Stimulated activated CD4-positive, alpha-beta T cell treated with anti-CD3 and anti-CD28 coated beads, Interleukin-12 subunit alpha, Interleukin-12 subunit beta, amount 100 ng/mL, for 24 hours (primary cell): ENCODE measurements at regions not wholly inside any gene's neighbourhood (a gene's known extent, or its start where the extent isn't known, plus 50 kb on each side); places are given as distances from the start of the nearest gene placed in this dataset.

Experiments
- DNase-seq, 2 experiments: peaks; one replicate each; pipeline ENCODE4 v3.0.0-alpha.2; 2020; ENCODE audit warnings: low read depth in 2 of 2

GRCh38 chr22:27534720-27535125 lies 266.8 kb downstream of the MN1 start:
- DNase-seq, result no peak

- DNase-seq, result no peak
Observed at GRCh38 chr22:27535452-27535851, 266.1 kb downstream of the MN1 start.

GRCh38 chr22:27537501-27537900 lies 264.1 kb downstream of the MN1 start:
- no peak for DNase-seq

- DNase-seq, result no peak
Observed at GRCh38 chr22:27538666-27539065, 262.9 kb downstream of the MN1 start.

- no peak for DNase-seq
Observed at GRCh38 chr22:27540247-27540646, 261.3 kb downstream of the MN1 start.

- no peak for DNase-seq
Observed at GRCh38 chr22:27540656-27541396, 260.7 kb downstream of the MN1 start.

GRCh38 chr22:27541836-27542235 lies 259.7 kb downstream of the MN1 start:
- no peak for DNase-seq

- no peak for DNase-seq
Observed at GRCh38 chr22:27542602-27543001, 259.0 kb downstream of the MN1 start.

GRCh38 chr22:27543460-27543859 lies 258.1 kb downstream of the MN1 start:
- DNase-seq, result no peak

GRCh38 chr22:27545085-27545484 lies 256.5 kb downstream of the MN1 start:
- DNase-seq, result no peak

GRCh38 chr22:27546157-27546935 lies 255.2 kb downstream of the MN1 start:
- no peak for DNase-seq

GRCh38 chr22:27551402-27551801 lies 250.2 kb downstream of the MN1 start:
- DNase-seq, result no peak

- no peak for DNase-seq
Observed at GRCh38 chr22:27552176-27552575, 249.4 kb downstream of the MN1 start.

GRCh38 chr22:27552863-27553262 lies 248.7 kb downstream of the MN1 start:
- DNase-seq, result no peak

GRCh38 chr22:27554106-27554811 lies 247.3 kb downstream of the MN1 start:
- no peak for DNase-seq

GRCh38 chr22:27554841-27555456 lies 246.6 kb downstream of the MN1 start:
- DNase-seq, result no peak

GRCh38 chr22:27556371-27556770 lies 245.2 kb downstream of the MN1 start:
- no peak for DNase-seq

- no peak for DNase-seq
Observed at GRCh38 chr22:27557286-27558008, 244.1 kb downstream of the MN1 start.

GRCh38 chr22:27558658-27559371 lies 242.7 kb downstream of the MN1 start:
- no peak for DNase-seq

GRCh38 chr22:27560781-27561180 lies 240.8 kb downstream of the MN1 start:
- DNase-seq, result no peak
